ENCODE measurements at regions not wholly inside any gene's neighbourhood (a gene's known extent, or its start where the extent isn't known, plus 50 kb on each side); places are given as distances from the start of the nearest gene placed in this dataset.

DNA sequence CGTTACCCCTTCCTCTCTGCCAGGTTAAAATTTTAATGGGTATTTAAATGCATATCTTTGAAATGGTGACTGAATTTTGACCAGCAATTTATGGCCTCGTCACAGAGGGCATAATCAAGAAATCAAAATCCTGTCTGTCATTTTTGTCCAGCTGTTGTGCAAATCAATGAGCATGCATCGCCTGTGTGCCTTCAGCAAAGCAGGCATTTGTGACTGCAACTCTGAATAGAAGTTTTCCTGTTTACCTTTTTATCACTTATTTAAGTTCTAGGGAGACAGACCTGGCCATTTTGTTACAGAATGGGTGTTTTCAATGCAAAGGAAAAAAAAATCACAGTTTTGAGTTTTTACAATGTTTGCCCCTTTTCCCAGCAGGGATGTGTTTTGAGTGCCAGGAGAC is 107.4 kb downstream of the PPM1A start (continued):
- TF ChIP-seq, protein P1, sequence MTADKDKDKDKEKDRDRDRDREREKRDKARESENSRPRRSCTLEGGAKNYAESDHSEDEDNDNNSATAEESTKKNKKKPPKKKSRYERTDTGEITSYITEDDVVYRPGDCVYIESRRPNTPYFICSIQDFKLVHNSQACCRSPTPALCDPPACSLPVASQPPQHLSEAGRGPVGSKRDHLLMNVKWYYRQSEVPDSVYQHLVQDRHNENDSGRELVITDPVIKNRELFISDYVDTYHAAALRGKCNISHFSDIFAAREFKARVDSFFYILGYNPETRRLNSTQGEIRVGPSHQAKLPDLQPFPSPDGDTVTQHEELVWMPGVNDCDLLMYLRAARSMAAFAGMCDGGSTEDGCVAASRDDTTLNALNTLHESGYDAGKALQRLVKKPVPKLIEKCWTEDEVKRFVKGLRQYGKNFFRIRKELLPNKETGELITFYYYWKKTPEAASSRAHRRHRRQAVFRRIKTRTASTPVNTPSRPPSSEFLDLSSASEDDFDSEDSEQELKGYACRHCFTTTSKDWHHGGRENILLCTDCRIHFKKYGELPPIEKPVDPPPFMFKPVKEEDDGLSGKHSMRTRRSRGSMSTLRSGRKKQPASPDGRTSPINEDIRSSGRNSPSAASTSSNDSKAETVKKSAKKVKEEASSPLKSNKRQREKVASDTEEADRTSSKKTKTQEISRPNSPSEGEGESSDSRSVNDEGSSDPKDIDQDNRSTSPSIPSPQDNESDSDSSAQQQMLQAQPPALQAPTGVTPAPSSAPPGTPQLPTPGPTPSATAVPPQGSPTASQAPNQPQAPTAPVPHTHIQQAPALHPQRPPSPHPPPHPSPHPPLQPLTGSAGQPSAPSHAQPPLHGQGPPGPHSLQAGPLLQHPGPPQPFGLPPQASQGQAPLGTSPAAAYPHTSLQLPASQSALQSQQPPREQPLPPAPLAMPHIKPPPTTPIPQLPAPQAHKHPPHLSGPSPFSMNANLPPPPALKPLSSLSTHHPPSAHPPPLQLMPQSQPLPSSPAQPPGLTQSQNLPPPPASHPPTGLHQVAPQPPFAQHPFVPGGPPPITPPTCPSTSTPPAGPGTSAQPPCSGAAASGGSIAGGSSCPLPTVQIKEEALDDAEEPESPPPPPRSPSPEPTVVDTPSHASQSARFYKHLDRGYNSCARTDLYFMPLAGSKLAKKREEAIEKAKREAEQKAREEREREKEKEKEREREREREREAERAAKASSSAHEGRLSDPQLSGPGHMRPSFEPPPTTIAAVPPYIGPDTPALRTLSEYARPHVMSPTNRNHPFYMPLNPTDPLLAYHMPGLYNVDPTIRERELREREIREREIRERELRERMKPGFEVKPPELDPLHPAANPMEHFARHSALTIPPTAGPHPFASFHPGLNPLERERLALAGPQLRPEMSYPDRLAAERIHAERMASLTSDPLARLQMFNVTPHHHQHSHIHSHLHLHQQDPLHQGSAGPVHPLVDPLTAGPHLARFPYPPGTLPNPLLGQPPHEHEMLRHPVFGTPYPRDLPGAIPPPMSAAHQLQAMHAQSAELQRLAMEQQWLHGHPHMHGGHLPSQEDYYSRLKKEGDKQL (CRISPR knock-in tag; IDR thresholded peaks at IDR 0.05; ENCODE audit: borderline replicate concordance) = no peak
- TF ChIP-seq CREB1 (IDR thresholded peaks at IDR 0.05) = no peak
- TF ChIP-seq CREB1 (CRISPR knock-in tag; IDR thresholded peaks at IDR 0.05) = no peak
- TF ChIP-seq TEAD2 (tag; IDR thresholded peaks at IDR 0.05) = no peak
- no peak for TF ChIP-seq BRF1 (IDR thresholded peaks at IDR 0.05; ENCODE audit: borderline replicate concordance, extremely low read depth, insufficient read length)

DNA sequence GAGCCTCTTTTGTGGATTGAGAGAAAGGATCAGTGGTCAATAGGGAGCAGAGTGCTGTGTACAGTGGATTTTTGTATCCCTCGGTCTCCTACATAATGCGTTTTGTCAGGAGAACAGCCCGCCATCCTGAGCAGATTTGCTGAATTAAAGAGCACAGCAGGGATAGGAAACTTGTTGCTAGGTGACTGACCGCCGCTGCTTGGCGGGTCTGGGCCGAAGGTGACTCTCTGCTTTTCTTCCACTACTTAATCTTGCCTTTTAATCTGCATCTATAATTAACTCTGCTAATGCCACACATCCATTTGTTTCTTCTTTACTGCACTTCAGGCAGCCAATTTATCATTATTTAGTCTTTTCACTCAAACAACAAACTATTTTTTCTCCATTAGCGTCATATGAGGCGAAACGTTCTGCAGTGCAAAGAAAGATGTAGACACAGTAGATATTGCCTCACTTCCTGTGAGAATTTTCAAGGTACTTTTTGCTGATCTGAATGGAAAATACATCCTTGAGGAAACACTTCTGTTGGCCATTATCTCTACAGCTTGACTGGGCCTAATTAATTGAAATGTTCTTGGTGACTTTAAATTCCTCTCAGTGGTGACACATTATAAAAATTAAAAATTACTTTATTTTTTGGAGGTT is 108.0 kb downstream of the PPM1A start:
- POLR2A ChIA-PET = no interaction called here
- in situ Hi-C loops (cut with MboI) (no loop called here), intact Hi-C loops (cut with micrococcal nuclease) (no loop called here)
- 4% methylated on average over 10 of the region's 10 CpGs for WGBS (ENCODE audit: insufficient coverage, low coverage, missing lambda C conversion rate)
- Histone ChIP-seq H4K20me1 (replicated peaks; ENCODE audit: control insufficient read depth, insufficient read depth, low read length) (no peaks in the 10 kb centered on the region), H3K27me3 (ENCODE audit: control insufficient read depth in 2 of 2, insufficient read depth in 2 of 2, low read length in 2 of 2) (no peaks in the 10 kb centered on the region), H2AFZ (ENCODE audit: low read depth, low read length) (no peak overlapping the region), H3K9me3 (replicated peaks; ENCODE audit: control insufficient read depth, insufficient read depth, low read depth, low read length) (no peaks in the 10 kb centered on the region), H3K79me2 (ENCODE audit: control insufficient read depth, insufficient read depth, low read length) (no peaks in the 10 kb centered on the region), H3K36me3 (ENCODE audit: control insufficient read depth, insufficient read depth, low read length) (no peaks in the 10 kb centered on the region), H3K9me1 (ENCODE audit: control insufficient read depth, insufficient read depth, low read length) (no peaks in the 10 kb centered on the region), H3K9ac (ENCODE audit: insufficient read depth in 1 of 2, low read depth in 2 of 2, low read length in 2 of 2) (no peak overlapping the region), H3K4me1 (replicated peaks in 1 of 2; ENCODE audit: control insufficient read depth in 2 of 2, insufficient read depth in 2 of 2, low read length in 2 of 2) (no peaks in the 10 kb centered on the region), H3K4me3 (no peak overlapping the region), H3K27ac (ENCODE audit: extremely low read depth, low read depth, low read length) (no peak overlapping the region), H3K4me2 (ENCODE audit: insufficient read depth, low read length) (no peak overlapping the region)
- ATAC-seq (no peak), DNase-seq (ENCODE audit: extremely low read depth in 1 of 4, low spot score in 3 of 4) (no peak), FAIRE-seq (no peak)
- CTCF ChIA-PET (ENCODE audit: low intra/inter-chr PET ratio) = no interaction called here
- no TSS peak for BruUV-seq (replicated peaks)
- TF ChIP-seq ZFP30 (CRISPR knock-in tag; IDR thresholded peaks at IDR 0.05; ENCODE audit: borderline replicate concordance) (no peak), RFX1 (IDR thresholded peaks at IDR 0.05) (0 out of 2 replicates have a peak, but pooled peaks have one; percentile 15), GATAD2A (IDR thresholded peaks at IDR 0.05) (no peak), CTBP1 (IDR thresholded peaks at IDR 0.05; ENCODE audit: borderline replicate concordance) (no peak)
